GM10248 (cell line): ENCODE measurements at regions not wholly inside any gene's neighbourhood (a gene's known extent, or its start where the extent isn't known, plus 50 kb on each side); places are given as distances from the start of the nearest gene placed in this dataset.

ENCODE experiments used
- CTCF ChIA-PET: fragments of 300-600 bp; sonication (Branson Sonifier 250); formaldehyde crosslinking; extraction: SDS; loops from one replicate; lab custom pipeline; 2021; ENCODE audit warnings: antibody characterized with exemption; lab: Yijun Ruan, JAX
- POLR2A ChIA-PET: fragments of 350-650 bp; sonication (Branson Sonifier 250); formaldehyde crosslinking; extraction: SDS; loops from one replicate; lab custom pipeline; 2020; ENCODE audit warnings: antibody characterized with exemption; lab: Yijun Ruan, JAX
- DNase-seq: peaks from one replicate; pipeline ENCODE4 v3.0.0; 2012; ENCODE audit errors: extremely low spot score
- CTCF ChIP-seq: IDR thresholded peaks from 2 replicates; pipeline ENCODE4 v1.5.1; 2012; ENCODE audit warnings: mild to moderate bottlenecking, low read depth; ENCODE audit errors: extremely low read depth, missing control alignments, control extremely low read depth

GRCh38 chr4:179766938-179767337 is 2324.7 kb upstream of the AGA start:
- no peak for TF ChIP-seq CTCF
- ChIA-PET CTCF (no interaction called here), POLR2A (no interaction called here)
- DNase-seq = no peak

- no peak for TF ChIP-seq CTCF
- no peak for DNase-seq
- POLR2A ChIA-PET = no interaction called here
- CTCF ChIA-PET = no interaction called here
Observed at GRCh38 chr4:179768996-179769395, 2326.8 kb upstream of the AGA start.

- TF ChIP-seq CTCF = no peak
- no peak for DNase-seq
- CTCF ChIA-PET = no interaction called here
- POLR2A ChIA-PET = no interaction called here
Observed at GRCh38 chr4:179797738-179798137, 2355.5 kb upstream of the AGA start.

DNA sequence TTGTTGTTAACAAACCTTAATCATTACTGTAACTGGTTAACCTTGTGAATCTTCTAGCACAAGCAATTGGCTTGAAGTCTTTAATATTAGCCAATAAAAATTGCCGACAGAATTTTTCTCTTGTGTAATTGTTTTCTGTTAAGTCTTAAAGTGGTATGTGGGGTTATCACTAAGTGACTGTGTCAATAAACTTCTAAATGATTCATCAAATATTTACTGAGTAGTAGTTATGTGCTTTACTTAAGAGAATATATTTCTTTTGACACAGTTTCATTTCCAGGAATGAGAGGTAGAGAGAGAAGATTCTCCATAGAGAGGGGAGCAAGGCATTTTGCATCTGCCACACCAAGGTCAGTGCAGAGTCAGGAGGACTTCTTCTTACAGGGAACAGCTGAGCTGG is 2361.6 kb upstream of the AGA start:
- TF ChIP-seq CTCF = no peak
- ChIA-PET POLR2A (no interaction called here), CTCF (no interaction called here)
- DNase-seq = no peak

- POLR2A ChIA-PET = no interaction called here
- DNase-seq = no peak
- CTCF ChIA-PET = no interaction called here
- TF ChIP-seq CTCF = no peak
Observed at GRCh38 chr4:179804440-179804839, 2362.2 kb upstream of the AGA start.

DNA sequence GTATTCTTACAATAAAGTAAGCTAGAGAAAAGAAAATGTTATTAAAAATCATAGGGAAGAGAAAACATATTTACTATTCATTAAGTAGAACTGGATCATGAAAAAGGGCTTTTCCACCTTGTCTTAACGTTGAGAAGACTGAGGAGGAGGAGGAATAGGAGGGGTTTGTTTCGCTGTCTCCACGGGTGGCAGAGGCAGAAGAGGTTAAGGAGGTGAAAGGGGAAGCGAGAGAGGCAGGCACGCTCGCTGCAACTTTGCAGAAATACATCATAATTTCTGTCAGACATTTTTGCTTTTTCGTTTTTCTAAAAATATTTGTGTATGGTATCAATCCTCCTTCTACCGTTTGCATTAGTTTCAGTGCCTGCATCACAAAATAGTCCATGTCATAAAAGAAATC is 2375.1 kb upstream of the AGA start:
- ChIA-PET POLR2A (no interaction called here), CTCF (no interaction called here)
- no peak for TF ChIP-seq CTCF
- DNase-seq = no peak

GRCh38 chr4:179823342-179823741 is 2381.1 kb upstream of the AGA start:
- POLR2A ChIA-PET = no interaction called here
- no peak for DNase-seq
- CTCF ChIA-PET = no interaction called here
- no peak for TF ChIP-seq CTCF
